ENCODE measurements at regions not wholly inside any gene's neighbourhood (a gene's known extent, or its start where the extent isn't known, plus 50 kb on each side); places are given as distances from the start of the nearest gene placed in this dataset.

DNA sequence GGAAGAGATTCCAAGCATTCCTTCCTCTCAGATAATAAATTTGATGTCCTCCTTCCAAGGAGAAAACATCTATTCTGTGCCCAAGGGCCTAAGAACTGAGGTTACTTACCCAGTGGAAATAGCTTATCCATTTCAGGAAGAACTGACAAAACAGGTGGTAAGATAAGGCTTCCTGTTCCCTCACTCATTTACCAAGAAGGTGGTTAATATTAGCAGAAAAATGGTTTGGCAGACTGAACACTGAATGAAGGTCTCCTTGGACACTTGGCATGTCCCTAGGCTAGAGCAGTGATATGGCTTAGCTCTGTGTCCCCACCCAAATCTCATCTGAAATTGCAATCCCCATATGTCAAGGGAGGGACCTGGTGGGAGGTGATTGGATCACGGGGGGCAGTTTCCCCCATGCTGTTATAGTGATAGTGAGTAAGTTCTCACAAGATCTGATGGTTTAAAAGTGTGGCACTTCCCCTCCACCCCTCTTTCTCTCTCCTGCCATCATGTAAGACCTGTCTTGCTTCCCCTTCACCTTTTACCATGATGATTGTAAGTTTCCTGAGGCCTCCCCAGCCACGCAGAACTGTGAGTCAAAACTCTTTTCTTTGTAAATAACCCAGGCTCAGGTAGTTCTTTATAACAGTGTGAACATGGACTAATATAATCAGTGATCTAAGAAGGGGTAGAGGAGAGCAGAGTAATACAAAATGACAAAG, 127.4 kb downstream of the ST8SIA2 start:
- TF ChIP-seq EZH2 (IDR thresholded peaks at IDR 0.05; ENCODE audit: borderline replicate concordance) (no peak), EZH2phosphoT487 (IDR thresholded peaks at IDR 0.05; ENCODE audit: low read depth, severe bottlenecking, unreplicated experiment) (no peak)
- TF ChIP-seq, protein P1, sequence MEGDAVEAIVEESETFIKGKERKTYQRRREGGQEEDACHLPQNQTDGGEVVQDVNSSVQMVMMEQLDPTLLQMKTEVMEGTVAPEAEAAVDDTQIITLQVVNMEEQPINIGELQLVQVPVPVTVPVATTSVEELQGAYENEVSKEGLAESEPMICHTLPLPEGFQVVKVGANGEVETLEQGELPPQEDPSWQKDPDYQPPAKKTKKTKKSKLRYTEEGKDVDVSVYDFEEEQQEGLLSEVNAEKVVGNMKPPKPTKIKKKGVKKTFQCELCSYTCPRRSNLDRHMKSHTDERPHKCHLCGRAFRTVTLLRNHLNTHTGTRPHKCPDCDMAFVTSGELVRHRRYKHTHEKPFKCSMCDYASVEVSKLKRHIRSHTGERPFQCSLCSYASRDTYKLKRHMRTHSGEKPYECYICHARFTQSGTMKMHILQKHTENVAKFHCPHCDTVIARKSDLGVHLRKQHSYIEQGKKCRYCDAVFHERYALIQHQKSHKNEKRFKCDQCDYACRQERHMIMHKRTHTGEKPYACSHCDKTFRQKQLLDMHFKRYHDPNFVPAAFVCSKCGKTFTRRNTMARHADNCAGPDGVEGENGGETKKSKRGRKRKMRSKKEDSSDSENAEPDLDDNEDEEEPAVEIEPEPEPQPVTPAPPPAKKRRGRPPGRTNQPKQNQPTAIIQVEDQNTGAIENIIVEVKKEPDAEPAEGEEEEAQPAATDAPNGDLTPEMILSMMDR (IDR thresholded peaks at IDR 0.05; ENCODE audit: poor library complexity) = no peak
